Hematopoietic multipotent progenitor cell treated with erythropoietin and hydrocortisone succinate and interleukin-3 and kit ligand, for 8 days (in vitro differentiated cells): ENCODE measurements at regions not wholly inside any gene's neighbourhood (a gene's known extent, or its start where the extent isn't known, plus 50 kb on each side); places are given as distances from the start of the nearest gene placed in this dataset.

Experiments
- DNase-seq: peaks from one replicate; pipeline ENCODE4 v3.0.0-alpha.2; 2015

DNA sequence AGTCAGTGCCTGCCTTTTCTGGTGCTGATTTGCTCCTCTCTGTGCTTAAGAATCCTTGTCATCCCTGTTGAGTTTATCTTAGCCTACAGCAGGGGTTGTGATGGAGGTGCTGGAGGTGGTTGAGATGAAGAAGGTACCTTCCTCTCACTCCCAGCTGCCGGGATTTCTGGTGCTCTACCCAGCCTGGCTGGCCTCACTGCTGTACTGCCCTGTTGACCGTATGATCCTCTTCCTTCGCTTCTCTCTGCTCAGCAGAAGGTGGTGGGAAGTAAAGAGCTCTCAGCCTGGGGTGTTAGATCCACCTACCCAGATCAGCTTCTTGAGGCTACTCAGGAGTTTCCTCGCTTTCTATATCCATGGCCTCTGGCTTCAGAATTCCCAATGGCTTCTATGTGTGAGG, 101.0 kb upstream of the NXT1 start:
- no peak for DNase-seq

DNA sequence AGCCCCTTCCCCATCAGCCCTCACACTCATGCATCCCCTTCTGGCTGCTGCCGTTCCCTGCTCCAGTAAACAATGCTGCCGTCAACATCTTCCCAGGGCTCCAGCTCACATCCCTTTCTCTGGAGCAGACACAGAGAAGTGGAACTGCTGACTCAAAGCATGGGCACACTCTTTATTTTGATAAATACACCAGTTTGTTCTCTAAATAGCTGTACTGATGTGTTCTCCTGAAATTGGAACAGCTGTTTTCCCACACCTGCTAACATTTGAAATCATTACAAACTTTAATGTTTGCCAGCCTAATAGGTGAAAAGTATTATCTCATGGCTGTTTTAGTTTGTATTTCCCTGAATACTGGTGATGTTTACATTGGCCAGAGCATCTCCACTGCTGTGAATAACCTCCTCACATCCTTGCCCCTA, 102.1 kb upstream of the NXT1 start:
- DNase-seq: no peak

DNA sequence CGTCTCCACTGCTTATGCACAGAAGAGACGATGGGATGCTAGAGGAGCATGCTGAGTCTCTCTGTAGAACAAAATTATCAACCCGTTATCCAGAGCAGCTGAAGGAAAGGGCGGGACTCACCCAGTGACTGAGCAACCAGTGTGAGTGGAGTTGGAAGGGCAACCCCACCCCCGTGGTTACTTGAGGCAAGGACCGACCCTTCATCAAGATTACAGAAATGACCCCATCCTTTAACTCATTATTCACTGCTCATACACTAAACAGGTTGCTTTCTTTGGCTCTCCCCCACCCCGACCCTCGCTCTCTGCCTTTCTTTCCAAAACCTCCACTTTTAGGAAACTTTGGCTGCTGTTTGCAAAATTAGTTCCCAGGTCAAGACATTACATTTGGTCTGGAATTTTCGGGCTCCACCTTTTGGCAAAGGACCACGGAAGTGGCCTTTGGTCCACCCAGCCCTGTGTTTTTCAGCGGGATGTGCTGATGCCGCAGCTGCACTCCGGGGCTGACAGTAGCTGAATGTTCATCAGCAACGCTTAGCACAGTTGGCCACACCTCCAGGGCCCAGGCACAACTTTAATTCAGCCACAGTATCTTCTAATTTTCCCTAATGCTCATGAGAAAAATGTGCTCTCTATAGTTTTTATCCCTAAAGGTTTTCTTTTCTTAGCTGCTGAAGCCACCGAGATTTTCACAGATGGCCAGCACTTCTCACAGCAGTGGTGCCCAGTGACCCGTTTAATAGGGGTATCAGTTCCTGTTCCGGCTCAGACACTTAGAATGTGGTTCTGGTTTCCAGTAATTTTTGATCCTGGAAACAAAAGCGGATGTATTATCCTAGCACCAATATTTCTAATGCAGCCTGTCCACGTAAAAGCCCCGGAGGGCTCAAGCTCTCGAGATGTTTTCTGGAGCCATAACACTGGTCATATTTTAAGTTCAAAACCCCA, 103.6 kb upstream of the NXT1 start:
- DNase-seq: no peak

DNA sequence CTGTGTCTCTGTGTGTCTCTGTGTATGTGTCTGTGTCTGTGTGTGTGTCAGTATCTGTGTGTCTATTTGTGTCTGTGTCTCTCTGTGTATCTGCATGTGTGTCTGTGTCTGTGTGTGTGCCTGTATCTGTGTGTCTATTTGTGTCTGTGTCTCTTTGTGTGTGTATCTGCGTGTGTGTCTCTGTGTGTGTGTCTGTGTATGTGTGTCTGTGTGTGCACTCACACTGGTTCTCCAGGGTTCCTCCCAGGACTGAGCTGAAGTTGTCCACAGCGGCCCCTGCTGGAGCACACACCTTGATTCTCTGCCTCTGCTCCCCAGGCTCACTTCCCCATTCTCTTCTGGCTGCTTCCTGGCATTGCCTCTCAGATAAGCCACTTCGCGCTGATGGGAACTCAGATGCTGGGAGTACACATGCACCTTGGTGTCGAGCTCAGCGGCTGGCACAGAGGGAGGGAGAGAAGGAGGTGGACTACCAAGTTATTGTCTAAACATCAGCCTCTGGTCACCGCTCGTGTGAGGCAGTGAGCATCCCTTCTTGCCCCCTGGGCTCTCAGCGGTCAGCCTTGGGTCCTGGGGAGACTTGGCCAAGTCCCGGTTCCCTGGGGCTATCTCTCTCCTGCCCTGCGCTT, 104.9 kb upstream of the NXT1 start:
- DNase-seq: peak; percentile 68

DNA sequence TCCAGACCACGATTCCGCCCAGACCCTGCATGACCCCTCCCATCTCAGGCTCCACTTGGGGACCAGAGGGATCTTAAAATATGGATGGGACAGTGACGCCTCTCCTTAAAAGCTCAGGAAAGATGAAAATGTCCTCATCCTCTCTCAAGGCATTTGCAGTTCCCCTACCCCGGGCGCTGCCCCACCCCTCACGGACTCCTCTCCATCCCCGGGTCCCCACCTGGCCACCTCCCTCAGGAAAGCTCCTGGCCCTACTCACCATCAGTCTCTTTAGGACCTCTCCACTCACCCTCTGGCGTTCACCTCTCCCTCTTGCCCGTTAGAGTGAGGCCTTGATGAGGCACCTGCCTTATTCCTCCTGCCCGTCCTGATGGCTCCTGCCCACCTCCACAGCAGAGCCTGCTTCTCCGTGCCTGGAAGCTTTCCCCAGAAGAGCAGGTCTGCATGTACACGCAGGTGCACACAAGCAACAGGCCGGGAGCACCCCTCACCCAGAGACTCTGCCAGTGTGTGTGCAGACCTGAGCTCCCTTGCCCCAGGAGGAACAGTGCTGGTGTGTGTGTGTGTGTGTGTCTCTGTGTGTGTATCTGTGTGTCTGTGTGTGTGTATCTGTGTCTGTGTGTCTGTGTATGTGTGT, 105.6 kb upstream of the NXT1 start:
- DNase-seq: no peak

DNA sequence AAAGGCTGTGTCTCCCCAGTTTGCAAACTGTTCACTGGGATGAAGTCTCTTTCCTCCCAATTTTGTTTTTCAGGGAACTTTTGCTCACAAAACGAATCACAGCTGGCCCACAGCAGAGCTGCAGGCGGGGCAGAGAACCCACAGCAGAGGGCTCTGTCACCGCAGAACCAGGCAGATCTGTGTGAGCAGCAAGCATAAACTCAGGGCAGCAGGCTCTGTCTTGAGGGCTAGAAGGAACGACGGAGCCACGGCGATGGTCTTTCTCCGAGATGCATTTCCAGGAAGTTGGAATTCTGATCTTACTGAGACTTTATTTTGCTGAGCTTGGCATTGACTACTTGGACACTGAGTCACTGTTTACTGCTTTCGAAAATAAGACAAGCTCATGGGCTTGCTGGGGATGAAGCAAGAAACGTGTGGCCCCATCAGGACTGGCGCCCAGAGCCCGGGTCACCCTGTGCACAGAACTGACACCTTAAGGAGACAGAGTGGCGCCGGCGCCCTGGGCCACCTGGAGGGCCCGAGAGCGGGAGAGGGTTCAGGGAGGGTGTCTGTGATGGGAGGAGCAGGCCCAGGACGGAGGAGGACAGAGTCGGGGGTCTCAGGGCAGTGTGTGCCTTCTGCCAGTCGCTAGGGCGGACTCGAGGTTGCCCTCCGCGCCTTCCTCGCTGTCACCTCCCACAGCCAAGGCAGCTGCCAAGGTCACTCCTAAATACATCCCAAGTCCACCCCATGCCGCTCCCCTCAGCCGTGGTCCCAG, 106.3 kb upstream of the NXT1 start:
- DNase-seq: no peak

DNA sequence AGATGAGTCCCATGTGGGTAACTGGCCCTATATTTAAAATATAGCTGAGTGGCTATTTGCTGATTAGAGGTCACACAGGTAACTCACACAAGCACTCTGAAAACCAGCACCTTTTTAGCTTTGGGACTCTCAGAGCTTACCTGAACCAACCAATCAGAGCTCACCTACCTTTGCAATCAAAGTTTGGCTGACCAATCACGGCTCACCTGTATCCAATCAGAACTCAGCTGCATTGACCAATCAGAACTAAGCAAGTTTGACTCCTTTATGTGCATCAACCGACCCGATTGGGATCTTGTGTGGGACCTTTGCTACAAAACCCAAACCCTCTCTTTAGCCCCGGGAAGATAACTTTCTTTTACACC, 106.8 kb upstream of the NXT1 start:
- no peak for DNase-seq

DNA sequence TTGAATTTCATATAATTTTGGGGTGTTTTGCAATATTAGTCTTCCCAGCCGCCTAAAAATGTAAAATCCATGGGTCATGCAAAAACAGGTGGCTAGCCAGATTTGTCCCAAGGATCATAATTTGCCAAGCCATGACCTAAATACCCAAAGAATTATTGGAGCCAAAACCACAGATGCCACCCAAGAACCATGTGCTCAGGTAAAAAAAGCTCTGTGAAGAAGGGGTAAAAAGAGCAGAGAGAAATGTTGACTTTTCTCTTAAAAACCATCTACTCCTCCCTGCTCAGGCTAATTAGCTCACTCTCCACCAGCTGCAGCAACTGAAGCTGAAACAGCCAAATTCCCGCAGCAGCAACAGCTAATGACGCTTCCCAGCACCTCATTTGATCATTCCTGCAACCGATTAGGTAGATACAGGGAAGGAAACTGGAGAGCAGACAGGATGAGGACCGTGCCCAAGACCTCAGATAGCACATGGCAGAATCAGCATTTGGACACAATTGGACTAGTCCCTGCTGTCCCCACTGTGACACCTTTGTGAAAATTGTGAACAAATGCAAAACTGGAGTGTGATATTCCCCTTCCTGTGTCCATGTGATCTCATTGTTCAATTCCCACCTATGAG, 107.9 kb upstream of the NXT1 start:
- DNase-seq: no peak

DNA sequence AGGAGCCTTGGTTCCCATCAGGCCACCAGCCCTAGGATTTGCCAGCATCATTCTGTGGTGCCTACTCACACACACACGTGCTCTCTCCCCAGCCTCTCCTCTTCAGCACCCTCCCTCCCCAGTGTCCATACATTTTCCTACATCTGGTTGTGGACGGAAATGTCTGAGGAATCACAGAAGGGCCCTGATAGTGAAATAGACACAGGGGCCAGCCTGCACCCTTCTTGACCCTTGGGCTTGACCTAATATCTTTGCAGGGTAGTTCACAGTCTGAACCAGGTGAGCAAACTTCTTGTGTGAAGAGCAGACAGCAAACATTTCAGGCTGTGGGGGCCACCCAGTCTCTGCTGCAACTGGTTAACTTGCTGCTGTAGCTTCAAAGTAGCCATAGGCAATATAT, 108.5 kb upstream of the NXT1 start:
- DNase-seq: no peak

DNA sequence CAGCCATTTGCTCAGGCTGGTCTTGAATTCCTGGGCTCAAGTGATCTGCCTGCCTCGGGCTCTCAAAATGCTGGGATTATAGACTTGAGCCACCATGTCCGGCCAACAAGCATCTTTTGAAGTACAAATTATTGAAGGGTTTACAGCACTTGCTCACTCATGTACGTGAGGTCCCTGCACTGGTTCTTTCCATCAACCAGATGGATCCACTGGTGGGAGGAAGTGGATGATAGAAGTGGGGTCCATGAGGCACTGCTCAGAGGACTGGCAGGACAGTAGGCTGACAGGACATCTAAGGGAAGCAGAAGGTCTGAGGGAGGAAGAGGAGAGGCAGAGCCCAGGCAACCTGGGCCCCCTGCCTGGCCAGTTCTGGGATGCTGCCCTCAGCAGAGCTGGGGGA, 109.2 kb upstream of the NXT1 start:
- DNase-seq: no peak

DNA sequence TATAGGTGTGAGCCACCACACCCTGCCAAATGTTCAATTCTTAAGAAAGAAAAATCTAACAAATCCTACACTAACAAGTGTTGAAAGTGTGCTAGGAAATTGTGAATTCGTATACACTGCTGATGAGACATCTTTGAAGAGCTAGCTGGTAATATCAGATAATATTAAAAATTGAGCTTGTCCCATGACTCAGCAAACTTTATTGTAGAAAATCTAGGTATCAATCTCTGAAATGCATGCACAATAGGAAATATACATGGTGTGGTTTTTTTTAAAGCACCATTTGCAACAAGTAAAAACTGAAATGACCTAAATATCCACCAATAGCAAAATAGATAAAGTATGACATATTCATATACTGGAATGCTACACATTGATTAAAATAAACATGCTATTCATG, 110.1 kb upstream of the NXT1 start:
- DNase-seq: no peak

DNA sequence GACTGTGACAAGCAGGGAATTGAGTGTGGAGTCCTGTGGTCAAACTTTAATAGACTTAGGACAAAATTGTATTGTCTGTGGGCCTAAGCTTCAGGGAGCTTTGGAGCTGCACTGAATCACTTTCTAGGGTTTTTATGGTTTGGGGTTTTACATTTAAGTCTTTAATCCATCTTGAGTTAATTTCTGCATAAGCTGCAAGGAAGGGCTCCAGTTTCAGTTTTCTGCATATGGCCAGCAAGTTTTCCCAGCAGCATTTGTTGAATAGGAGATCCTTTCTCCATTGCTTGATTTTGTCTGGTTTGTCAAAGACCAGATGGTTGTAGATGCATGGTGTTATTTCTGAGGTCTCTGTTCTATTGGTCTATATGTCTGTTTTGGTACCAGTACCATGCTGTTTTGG, 113.4 kb upstream of the NXT1 start:
- DNase-seq: no peak

DNA sequence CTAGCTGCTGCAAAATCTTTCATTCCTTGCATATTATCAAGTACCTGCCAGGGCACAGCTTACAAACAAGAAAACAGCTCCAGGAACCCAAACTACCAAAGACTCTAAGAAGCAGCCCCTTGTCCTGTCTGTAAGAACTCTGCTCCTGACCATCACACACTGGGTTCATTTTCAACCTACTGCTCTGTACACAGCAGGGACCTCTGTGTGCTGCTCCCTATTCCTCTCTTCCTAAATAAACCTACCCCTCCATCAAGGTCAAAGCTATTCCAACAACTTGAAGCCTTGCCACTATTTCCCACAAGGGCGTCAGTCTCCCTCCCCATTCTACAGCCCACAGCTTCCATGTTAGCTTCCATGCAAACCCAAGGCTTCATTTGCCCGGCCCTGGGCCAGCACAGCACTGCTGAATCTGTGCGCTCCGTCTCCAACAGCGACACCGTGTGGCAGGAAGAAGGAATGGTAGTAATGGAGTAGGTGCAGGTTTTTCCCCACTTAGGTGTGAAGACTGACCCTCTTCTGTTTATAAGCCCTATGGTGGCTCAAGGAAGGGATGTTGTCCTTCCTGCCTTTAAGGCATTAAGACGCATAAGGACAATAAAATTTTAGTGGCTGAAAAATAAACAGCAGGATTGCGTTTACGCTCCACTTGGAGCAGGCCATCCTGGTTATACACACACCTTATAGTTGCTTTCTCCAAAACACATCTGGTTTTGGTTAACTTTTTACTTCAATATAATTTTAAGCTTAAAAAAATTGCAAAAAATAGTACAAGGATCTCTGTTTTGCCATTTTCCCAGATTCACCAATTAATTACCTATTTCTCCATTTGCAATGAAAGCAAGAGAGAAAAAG, 115.2 kb upstream of the NXT1 start:
- peak; percentile 69 for DNase-seq

DNA sequence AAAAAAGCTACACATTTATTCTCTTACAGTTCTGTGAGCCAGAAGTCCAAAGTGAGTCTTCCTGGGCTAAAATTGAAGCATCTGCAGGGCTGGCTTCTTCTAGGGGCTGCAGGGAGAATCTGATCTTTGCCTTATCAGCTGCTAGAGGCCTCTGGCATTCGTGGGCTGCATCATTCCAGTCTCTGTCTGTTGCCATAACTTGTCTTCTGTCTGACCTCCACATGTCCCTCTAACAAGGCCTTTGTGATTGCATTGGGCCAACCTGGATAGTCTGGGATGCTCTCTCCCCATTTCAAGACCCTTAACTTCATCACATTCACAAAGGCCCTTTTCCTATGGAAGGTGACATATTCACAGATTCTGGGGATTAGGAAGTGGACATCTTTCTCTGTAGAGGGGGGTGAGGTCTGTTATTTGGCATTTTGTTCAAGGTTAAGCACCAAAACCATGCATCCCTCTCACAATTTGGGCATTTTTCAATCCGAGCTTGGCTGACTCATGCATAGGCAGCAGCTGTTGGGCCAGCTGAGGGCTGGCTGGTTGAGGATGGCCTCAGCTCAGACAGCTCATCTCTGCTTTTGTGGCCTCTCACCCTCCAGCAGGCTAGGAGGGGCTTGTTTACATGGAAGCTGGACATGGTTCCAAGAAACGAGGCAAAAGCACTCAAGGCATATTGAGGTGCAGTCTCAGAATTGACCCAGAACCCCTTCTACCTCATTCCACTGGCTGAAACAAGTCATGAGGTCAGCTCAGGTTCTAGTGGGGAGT, 116.1 kb upstream of the NXT1 start:
- no peak for DNase-seq

DNA sequence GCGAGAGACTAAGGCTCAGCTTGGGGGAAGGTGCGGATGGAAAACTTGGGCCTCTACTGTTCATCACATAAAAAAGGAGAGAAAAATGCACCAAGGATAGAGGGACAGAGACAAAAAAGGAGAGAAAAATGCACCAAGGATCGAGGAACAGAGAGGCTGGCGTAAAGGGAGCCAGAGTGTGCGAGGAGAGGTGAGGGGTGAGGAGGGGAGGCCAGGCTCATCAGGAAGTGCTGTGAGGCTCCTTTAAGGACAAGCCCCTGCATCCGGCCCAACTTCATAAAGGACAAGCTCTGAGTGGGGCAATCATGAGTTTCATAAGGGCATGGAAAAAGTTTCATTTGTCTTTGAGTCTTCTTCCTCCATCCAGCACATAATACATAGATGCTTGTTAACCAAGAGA, 117.2 kb upstream of the NXT1 start:
- no peak for DNase-seq

DNA sequence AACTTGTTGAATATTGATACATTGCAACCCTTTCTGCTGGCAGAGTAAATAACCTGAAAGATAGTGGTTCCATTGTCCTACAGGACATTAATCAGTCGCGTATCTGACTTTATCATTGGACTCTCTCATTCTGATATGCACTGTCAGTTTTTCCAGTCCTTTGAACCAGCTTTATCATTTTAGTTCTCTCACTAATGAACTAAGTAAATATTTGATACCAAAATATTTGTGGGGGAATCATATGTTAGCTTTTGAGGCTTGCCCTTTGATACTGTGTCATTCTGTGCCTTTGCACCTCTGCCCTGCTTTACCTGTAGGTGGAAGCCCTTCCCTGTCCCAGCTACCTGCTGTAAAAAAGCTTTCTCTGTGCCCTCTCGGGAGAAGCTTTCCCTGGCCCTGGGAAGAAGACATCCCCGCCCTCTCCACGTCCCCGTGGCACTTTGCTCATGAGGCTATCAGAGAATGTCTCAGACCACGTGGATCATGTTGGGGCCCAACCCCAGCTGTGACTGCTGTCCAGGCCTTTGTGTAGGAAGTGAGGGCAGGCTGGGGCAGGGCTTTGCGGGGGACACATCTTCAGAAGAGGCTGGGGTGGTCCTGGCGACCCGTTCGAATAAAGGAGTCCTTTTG, 117.8 kb upstream of the NXT1 start:
- DNase-seq: no peak

DNA sequence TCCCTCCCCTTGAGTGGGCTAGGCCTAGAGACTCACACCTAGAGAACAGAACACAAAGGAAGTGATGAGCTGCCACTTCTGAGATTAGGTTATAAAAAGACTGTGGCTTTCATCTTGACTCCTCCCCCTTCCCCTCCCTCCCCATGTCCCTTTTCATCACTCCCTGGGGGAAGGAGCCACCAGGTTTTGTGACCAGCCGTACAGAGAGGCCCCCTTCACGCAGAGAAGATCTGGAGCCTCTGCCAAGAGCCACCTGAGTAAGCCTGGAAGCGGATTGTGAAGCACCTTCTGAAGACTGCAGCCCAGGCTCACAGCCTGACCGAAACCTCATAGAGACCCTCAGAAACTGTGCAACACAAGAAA, 118.4 kb upstream of the NXT1 start:
- no peak for DNase-seq

DNA sequence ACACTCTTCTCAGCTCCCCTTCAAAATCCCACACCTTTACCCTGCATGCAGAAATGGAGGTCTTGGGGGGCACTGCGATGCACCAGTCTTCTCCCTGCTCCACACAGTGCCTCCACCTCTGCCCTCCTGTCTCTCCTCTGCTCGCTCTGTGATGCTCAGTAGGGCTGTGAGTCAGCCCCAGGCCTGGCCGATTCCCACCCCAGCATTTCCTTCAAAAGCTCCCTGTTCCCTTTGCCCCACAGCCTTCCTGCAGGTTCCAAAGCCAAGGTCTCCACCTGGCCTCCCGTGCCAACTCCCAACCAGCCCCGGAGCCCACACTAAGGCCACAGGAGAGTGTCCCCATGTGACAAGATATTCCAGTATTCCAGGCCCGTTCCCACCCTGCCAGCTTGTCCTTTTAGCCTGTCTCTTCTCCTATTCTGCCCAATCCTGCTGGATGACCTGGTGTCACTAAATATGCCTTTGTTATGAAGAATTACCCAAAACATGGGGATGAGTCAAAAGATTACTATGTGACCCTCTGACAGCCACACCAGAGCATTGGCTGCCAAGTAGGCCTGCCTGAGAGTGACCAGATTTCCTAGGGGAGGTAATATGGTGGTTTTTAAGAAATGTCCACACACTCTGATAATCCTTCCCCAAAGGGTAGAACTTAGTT, 118.9 kb upstream of the NXT1 start:
- no peak for DNase-seq

DNA sequence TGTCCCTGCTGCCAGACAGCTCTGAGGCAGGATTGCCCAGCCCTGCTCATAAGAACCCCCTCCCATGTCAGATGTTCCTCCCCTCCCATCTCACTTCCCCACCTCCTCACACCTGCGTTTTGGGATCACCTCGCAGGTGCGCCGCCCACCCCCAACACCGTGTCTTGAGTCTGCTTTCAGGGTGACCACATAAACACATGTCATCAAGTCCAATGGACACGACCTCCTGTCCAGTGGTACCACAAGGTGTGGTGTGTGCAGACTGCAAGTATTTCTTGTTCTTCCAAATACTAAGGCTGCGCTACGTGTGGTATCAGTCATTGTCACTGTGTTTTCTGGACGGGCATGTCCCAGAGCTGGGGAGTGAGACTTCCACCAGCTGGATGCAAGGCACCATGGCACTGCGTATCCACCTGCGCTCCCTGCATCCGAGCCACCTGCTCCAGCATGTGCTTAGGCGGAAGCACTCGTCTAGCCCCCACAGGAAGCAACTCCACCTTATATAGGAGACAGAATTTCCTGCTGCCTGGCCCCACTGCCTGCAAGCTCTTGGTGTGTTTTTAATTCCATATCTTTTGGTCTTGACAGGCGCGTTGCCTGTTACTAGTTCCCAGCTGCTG, 119.7 kb upstream of the NXT1 start:
- DNase-seq: no peak

DNA sequence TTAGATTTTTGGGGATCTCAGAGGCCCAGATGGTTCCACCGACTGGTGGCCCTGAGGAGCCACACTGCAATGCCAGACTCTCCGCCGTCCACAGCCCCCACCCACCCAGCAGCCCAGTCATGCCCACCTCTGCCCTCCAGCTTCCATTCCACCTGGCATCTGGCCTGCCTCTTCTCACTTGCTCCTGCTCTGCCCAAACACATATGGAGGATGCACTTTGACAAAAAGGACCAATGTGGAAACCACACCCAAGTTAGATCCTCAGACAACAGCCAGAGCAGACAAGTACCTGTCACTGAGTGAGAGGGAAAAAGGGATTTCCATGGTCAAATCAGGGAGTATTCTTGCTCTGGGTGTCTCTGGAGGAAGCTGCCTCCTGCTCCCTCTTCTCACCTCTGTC, 120.6 kb upstream of the NXT1 start:
- no peak for DNase-seq
